Colonic mucosa (tissue), 4 donors: ENCODE measurements at regions not wholly inside any gene's neighbourhood (a gene's known extent, or its start where the extent isn't known, plus 50 kb on each side); places are given as distances from the start of the nearest gene placed in this dataset.
"Not testable (repeated sequence)": the region's sequence is repeated elsewhere in the genome, so short reads cannot be mapped to it uniquely, and the experiment has no call there.

Source experiments
- DNase-seq: peaks from one replicate; pipeline ENCODE4 v3.0.0-alpha.2; 2020
- H3K27ac ChIP-seq: fragments of 200-600 bp; one replicate; pipeline ENCODE4 v1.8.0; 2021
- H3K27me3 ChIP-seq: fragments of 200-600 bp; one replicate; pipeline ENCODE4 v1.8.0; 2021
- H3K36me3 ChIP-seq: fragments of 200-600 bp; one replicate; pipeline ENCODE4 v1.8.0; 2021
- H3K4me1 ChIP-seq: fragments of 200-600 bp; one replicate; pipeline ENCODE4 v1.8.0; 2021; ENCODE audit warnings: mild to moderate bottlenecking
- H3K4me3 ChIP-seq: fragments of 200-600 bp; one replicate; pipeline ENCODE4 v1.8.0; 2021
- H3K9ac ChIP-seq, 2 donors: one replicate each; pipeline ENCODE4 v1.7.0; 2013; ENCODE audit warnings: control low read depth in 2 of 2, low read depth in 2 of 2, low read length in 2 of 2
- H3K9me3 ChIP-seq: fragments of 200-600 bp; one replicate; pipeline ENCODE4 v1.8.0; 2021
- intact Hi-C: fragments of 100-400 bp; cut with DNase I; formaldehyde crosslinking; loops from one replicate; pipeline ENCODE4 v1.14.1; 2022
- TF ChIP-seq, protein P1 (sequence below): fragments of 200-600 bp; IDR thresholded peaks from one replicate; pipeline ENCODE4 v1.8.0; 2022; ENCODE audit warnings: antibody characterized with exemption, mild to moderate bottlenecking
- donor health status: healthy.
- donor health status: DM: no; HTN: no; CAD: no.
- donor health status: DM: no; HTN: no; CAD: no.

DNA sequence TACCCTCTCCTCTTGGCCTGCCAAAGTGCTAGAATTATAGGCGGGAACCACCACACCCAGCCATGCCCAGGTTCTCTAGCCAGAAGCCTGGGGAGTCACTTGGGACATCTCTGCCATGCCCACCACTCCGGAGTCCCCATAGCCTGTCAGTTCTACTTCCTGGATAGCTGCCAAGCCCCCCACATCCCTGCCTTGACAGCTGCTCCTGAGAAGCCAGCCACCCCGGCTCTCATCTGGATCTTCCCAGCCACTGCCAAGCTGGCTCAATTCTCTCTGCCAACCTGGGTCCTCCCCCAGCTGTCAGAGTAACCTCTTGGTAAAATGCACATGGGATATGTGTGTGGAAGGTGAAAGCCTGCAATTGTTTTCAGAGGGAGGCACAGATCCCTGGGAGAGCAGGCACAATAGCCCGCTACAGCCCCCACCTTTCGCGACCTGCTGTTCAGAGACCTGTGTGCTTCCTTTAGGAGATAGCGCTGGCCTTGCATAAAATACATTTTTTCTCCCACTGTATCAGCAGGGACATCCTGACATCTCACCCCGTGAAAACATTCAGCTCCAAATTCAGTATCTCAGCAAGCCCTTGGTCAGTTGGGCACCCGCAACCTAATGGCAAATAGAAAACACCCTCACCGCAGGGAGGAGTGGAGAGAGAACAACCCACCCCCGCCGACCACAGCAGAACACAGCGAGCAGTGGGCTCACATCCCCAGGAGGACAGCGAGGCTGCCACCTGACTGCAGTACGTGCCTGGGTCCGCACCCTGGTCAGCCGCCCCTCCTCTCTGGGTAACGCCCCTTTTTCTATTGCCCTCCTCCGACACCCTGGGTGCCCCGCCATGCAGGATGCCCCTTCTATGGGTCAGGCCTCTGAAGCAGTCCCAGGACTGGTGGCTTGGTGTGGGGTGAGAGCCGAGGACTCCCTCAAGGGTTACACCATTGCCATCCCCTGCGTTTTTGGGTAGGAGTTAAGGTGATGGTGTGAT is 1342.2 kb downstream of the BRD1 start:
- TF ChIP-seq, protein P1, sequence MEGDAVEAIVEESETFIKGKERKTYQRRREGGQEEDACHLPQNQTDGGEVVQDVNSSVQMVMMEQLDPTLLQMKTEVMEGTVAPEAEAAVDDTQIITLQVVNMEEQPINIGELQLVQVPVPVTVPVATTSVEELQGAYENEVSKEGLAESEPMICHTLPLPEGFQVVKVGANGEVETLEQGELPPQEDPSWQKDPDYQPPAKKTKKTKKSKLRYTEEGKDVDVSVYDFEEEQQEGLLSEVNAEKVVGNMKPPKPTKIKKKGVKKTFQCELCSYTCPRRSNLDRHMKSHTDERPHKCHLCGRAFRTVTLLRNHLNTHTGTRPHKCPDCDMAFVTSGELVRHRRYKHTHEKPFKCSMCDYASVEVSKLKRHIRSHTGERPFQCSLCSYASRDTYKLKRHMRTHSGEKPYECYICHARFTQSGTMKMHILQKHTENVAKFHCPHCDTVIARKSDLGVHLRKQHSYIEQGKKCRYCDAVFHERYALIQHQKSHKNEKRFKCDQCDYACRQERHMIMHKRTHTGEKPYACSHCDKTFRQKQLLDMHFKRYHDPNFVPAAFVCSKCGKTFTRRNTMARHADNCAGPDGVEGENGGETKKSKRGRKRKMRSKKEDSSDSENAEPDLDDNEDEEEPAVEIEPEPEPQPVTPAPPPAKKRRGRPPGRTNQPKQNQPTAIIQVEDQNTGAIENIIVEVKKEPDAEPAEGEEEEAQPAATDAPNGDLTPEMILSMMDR: no peak
- Histone ChIP-seq H3K27me3 (peaks cover 20% of the 10 kb centered on the region), H3K9me3 (no peaks in the 10 kb centered on the region), H3K36me3 (no peaks in the 10 kb centered on the region), H3K4me3 (no peak overlapping the region), H3K4me1 (no peaks in the 10 kb centered on the region), H3K9ac (no peak overlapping the region), H3K27ac (no peak overlapping the region)
- intact Hi-C loops: no loop called here
- DNase-seq: no peak

DNA sequence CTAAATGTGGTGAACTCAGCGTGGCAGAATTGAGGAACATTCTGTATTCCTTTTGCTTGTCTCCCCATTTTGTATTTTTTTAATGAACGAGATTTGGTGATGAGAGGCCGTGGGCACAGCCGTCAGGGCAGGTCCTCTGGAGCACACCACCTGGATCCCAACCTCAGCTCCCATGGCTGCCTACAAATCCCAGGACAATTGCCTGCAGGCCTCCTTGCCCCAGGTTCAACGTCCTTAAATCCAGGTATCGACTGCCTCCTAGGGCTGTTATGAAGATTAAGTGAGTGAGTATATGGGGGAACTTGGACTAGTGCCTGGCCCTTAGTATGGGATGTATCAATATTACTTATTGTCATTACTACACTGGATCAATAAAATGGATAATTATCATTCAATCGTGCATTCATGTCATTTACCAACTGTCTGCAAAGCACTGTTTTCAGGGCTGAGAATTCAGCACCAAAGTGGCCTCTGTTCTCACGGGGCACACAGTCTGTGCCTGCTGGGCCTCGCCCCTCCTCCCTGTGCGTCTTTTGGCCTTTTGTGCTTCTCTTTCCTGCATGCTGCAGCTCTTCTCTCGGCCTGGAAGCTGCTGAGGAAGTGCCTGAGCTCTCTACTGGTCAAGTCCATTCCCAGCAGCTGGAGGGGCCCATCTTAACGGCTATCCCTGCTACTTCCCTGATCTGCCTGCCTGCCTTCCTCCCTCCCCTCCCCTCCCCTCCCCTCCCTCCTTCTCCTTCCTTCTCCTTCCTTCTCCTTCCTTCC is 1343.7 kb downstream of the BRD1 start:
- H3K27ac ChIP-seq: no peak overlapping the region
- H3K36me3 ChIP-seq: no peaks in the 10 kb centered on the region
- peaks cover 9% of the 10 kb centered on the region for H3K27me3 ChIP-seq
- no peak overlapping the region for H3K9ac ChIP-seq
- TF ChIP-seq, protein P1: no peak
- H3K4me3 ChIP-seq: no peak overlapping the region
- intact Hi-C loops: no loop called here
- no peaks in the 10 kb centered on the region for H3K9me3 ChIP-seq
- no peak for DNase-seq
- no peaks in the 10 kb centered on the region for H3K4me1 ChIP-seq

DNA sequence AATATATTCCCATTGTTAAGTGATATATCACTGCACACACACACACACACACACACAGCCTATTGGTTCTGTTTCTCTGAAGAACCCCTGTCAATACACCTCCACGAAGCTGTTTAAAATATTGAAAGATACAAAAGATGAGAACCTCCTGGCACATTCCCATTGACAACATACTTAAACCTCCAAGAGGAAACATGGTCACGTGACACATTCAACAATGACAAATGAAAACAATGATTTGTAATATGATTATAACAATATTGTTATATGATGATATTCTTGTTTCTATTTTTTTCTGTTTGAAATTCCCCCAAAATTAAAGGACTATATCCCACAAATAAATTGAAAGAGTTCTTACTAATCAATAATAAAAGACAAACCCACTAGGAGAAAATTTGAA is 1344.9 kb downstream of the BRD1 start:
- TF ChIP-seq, protein P1: no peak
- no peak for DNase-seq
- intact Hi-C loops: no loop called here

DNA sequence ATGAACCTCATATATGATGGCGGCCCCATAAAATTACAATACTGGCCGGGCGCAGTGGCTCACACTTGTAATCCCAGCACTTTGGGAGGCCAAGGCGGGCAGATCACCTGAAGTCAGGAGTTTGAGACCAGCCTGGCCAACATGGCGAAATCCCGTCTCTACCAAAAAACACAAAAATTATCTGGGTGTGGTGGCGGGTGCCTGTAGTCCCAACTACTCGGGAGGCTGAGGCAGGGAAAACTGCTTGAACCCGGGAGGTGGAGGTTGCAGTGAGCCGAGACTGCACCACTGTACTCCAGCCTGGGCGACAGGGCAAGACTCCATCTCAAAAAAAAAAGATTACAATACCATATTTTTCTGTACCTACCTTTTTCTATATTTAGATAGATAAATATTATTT is 1345.5 kb downstream of the BRD1 start:
- H3K27ac ChIP-seq, H3K9ac ChIP-seq, H3K4me3 ChIP-seq, H3K9me3 ChIP-seq, H3K4me1 ChIP-seq, H3K27me3 ChIP-seq, intact Hi-C loops, H3K36me3 ChIP-seq, DNase-seq: not testable (repeated sequence)

More for the DNA sequence above, 1344.9 kb downstream of the BRD1 start:
- Histone ChIP-seq H3K36me3 (no peaks in the 10 kb centered on the region), H3K9ac (no peak overlapping the region), H3K4me3 (no peak overlapping the region), H3K27ac (no peak overlapping the region), H3K27me3 (no peaks in the 10 kb centered on the region), H3K9me3 (no peaks in the 10 kb centered on the region), H3K4me1 (no peaks in the 10 kb centered on the region)

DNA sequence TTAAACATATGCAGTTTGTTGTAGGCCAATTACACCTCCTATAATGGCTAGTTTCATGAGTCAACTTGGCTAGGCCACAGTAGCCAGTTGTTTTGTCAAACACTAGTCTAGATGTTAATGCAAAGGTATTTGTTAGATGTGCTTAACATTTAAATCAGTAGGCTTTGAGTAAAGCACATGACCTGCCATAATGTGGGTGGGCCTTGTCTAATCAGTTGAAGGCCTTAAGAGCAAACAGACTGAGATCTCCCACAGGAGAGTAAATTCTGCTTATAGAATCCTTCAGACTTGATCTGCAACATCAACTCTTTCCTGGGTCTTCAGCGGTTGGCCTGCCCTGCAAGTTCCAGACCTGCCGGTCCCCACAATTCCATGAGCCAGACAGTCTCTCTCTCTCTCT is 1345.9 kb downstream of the BRD1 start:
- TF ChIP-seq, protein P1: no peak
- no peak overlapping the region for H3K27ac ChIP-seq
- no peak overlapping the region for H3K4me3 ChIP-seq
- H3K9me3 ChIP-seq: no peaks in the 10 kb centered on the region
- no peaks in the 10 kb centered on the region for H3K27me3 ChIP-seq
- DNase-seq: no peak
- H3K4me1 ChIP-seq: no peaks in the 10 kb centered on the region
- no peak overlapping the region for H3K9ac ChIP-seq
- intact Hi-C loops: no loop called here
- H3K36me3 ChIP-seq: no peaks in the 10 kb centered on the region
